Head of caudate nucleus (tissue), 42 donors: ENCODE measurements at regions not wholly inside any gene's neighbourhood (a gene's known extent, or its start where the extent isn't known, plus 50 kb on each side); places are given as distances from the start of the nearest gene placed in this dataset.
"Not testable (repeated sequence)": the region's sequence is repeated elsewhere in the genome, so short reads cannot be mapped to it uniquely, and the experiment has no call there.

Experiments used
- DNase-seq, 42 donors: peaks; one replicate each; pipeline versions ENCODE4 v3.0.0 to v3.0.0-alpha.2; 2020 to 2021; ENCODE audit warnings: mixed read lengths in 7 of 42
- intact Hi-C: fragments of 100-400 bp; cut with DNase I; formaldehyde crosslinking; loops from one replicate; pipeline ENCODE4 v1.15.0; 2022

GRCh38 chr16:16607401-16608082 is 228.6 kb downstream of the NPIPA7 start:
- intact Hi-C loops, DNase-seq: not testable (repeated sequence)

- DNase-seq: not testable (repeated sequence)
Measured at GRCh38 chr16:16609627-16610026, 230.7 kb downstream of the NPIPA7 start.

GRCh38 chr16:16610389-16610967 is 231.5 kb downstream of the NPIPA7 start:
- DNase-seq, intact Hi-C loops: not testable (repeated sequence)

More at GRCh38 chr16:16609627-16610026, 230.7 kb downstream of the NPIPA7 start:
- intact Hi-C loops: not testable (repeated sequence)

GRCh38 chr16:16613212-16613611 is 234.3 kb downstream of the NPIPA7 start:
- DNase-seq, intact Hi-C loops: not testable (repeated sequence)

GRCh38 chr16:16614484-16614883 is 235.5 kb downstream of the NPIPA7 start:
- intact Hi-C loops, DNase-seq: not testable (repeated sequence)

- DNase-seq, intact Hi-C loops: not testable (repeated sequence)
Measured at GRCh38 chr16:16618963-16619465, 240.1 kb downstream of the NPIPA7 start.

- peak in 12 of 42 donors; percentile 3 to 68 (median 32) for DNase-seq
- intact Hi-C loops: not testable (repeated sequence)
Measured at GRCh38 chr16:16624367-16624766, 245.4 kb downstream of the NPIPA7 start.

- DNase-seq, intact Hi-C loops: not testable (repeated sequence)
Measured at GRCh38 chr16:16625140-16625539, 246.2 kb downstream of the NPIPA7 start.

- intact Hi-C loops: not testable (repeated sequence)
Measured at GRCh38 chr16:16627865-16628264, 248.9 kb downstream of the NPIPA7 start.

GRCh38 chr16:16638231-16638630 is 259.3 kb downstream of the NPIPA7 start:
- intact Hi-C loops, DNase-seq: not testable (repeated sequence)

More at GRCh38 chr16:16627865-16628264, 248.9 kb downstream of the NPIPA7 start:
- not testable (repeated sequence) for DNase-seq

GRCh38 chr16:16638714-16639113 is 259.8 kb downstream of the NPIPA7 start:
- DNase-seq, intact Hi-C loops: not testable (repeated sequence)

- intact Hi-C loops, DNase-seq: not testable (repeated sequence)
Measured at GRCh38 chr16:16643828-16644227, 264.9 kb downstream of the NPIPA7 start.

- intact Hi-C loops, DNase-seq: not testable (repeated sequence)
Measured at GRCh38 chr16:16648002-16648401, 269.1 kb downstream of the NPIPA7 start.

GRCh38 chr16:16672180-16672812 is 293.4 kb downstream of the NPIPA7 start:
- DNase-seq, intact Hi-C loops: not testable (repeated sequence)

- DNase-seq, intact Hi-C loops: not testable (repeated sequence)
Measured at GRCh38 chr16:16674820-16675219, 295.9 kb downstream of the NPIPA7 start.

GRCh38 chr16:16721849-16722248 is 342.9 kb downstream of the NPIPA7 start:
- intact Hi-C loops, DNase-seq: not testable (repeated sequence)

- intact Hi-C loops, DNase-seq: not testable (repeated sequence)
Measured at GRCh38 chr16:16722666-16723065, 343.7 kb downstream of the NPIPA7 start.

- DNase-seq, intact Hi-C loops: not testable (repeated sequence)
Measured at GRCh38 chr16:16723819-16724519, 345.0 kb downstream of the NPIPA7 start.

- intact Hi-C loops, DNase-seq: not testable (repeated sequence)
Measured at GRCh38 chr16:16727048-16727447, 348.1 kb downstream of the NPIPA7 start.
